B cell (primary cell): ENCODE measurements at regions not wholly inside any gene's neighbourhood (a gene's known extent, or its start where the extent isn't known, plus 50 kb on each side); places are given as distances from the start of the nearest gene placed in this dataset.

Experiments
- EZH2 ChIP-seq: IDR thresholded peaks from 2 replicates; pipeline ENCODE4 v1.6.1; 2012; ENCODE audit warnings: borderline replicate concordance, low read depth, mild to moderate bottlenecking, moderate library complexity, low read length; ENCODE audit not compliant: insufficient read depth, poor library complexity, severe bottlenecking
- TF ChIP-seq, protein P1 (sequence below): fragments of 200-600 bp; IDR thresholded peaks from one replicate; pipeline ENCODE4 v1.8.0; 2022; ENCODE audit warnings: antibody characterized with exemption, mild to moderate bottlenecking

DNA sequence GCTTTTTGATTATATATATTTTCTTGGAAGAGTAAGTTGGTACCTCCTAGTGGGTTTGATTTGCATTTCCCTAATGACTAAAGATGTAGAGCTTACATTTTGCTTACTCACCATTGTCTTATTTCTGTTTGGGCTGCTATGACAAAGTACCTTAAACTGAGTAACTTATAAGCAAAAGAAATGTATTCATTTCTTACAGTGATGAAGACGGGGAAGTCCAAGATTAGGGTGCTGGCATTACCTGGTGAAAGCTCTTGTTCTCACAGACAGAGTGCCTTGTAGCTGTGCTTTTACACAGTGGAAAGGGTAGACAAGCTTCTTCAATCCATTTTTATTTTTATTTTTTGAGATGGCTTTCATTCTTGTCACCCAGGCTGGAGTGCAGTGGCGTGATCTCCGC lies 229.2 kb upstream of the AGA start:
- TF ChIP-seq, protein P1, sequence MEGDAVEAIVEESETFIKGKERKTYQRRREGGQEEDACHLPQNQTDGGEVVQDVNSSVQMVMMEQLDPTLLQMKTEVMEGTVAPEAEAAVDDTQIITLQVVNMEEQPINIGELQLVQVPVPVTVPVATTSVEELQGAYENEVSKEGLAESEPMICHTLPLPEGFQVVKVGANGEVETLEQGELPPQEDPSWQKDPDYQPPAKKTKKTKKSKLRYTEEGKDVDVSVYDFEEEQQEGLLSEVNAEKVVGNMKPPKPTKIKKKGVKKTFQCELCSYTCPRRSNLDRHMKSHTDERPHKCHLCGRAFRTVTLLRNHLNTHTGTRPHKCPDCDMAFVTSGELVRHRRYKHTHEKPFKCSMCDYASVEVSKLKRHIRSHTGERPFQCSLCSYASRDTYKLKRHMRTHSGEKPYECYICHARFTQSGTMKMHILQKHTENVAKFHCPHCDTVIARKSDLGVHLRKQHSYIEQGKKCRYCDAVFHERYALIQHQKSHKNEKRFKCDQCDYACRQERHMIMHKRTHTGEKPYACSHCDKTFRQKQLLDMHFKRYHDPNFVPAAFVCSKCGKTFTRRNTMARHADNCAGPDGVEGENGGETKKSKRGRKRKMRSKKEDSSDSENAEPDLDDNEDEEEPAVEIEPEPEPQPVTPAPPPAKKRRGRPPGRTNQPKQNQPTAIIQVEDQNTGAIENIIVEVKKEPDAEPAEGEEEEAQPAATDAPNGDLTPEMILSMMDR, result no peak
- TF ChIP-seq EZH2, result no peak
